ENCODE measurements at regions not wholly inside any gene's neighbourhood (a gene's known extent, or its start where the extent isn't known, plus 50 kb on each side); places are given as distances from the start of the nearest gene placed in this dataset.
"Not testable (repeated sequence)": the region's sequence is repeated elsewhere in the genome, so short reads cannot be mapped to it uniquely, and the experiment has no call there.

- no peak for TF ChIP-seq CTCF (conservative IDR thresholded peaks at IDR 0.05 in 1 of 2, IDR thresholded peaks at IDR 0.05 in 1 of 2; ENCODE audit: low read depth in 1 of 2, low read length in 2 of 2)
- TF ChIP-seq EZH2 (IDR thresholded peaks at IDR 0.05; ENCODE audit: low read length, missing control alignments) = no peak
- Histone ChIP-seq H4K20me1 (ENCODE audit: control insufficient read depth, extremely low read depth, insufficient read depth, low read length) (no peaks in the 10 kb centered on the region), H3K36me3 (ENCODE audit: control insufficient read depth, insufficient read depth, low read length) (no peaks in the 10 kb centered on the region), H3K9ac (ENCODE audit: insufficient read depth, low read length) (no peak overlapping the region), H3K79me2 (ENCODE audit: control insufficient read depth, insufficient read depth, low read length) (no peaks in the 10 kb centered on the region), H3K4me2 (ENCODE audit: extremely low read depth, insufficient read depth, low read length) (no peak overlapping the region), H2AFZ (ENCODE audit: low read length) (no peak overlapping the region), H3K9me3 (ENCODE audit: control insufficient read depth, insufficient read depth, low read depth, low read length) (no peaks in the 10 kb centered on the region), H3K27ac (ENCODE audit: insufficient read depth, low read length) (no peak overlapping the region), H3K4me3 (replicated peaks in 1 of 4; ENCODE audit: control extremely low read depth in 1 of 4, insufficient read depth in 1 of 4, low read depth in 3 of 4, low read length in 4 of 4) (no peak overlapping the region), H3K27me3 (ENCODE audit: control insufficient read depth, insufficient read depth, low read length) (no peaks in the 10 kb centered on the region), H3K4me1 (ENCODE audit: control insufficient read depth, extremely low read depth, insufficient read depth, low read length) (no peaks in the 10 kb centered on the region)
- DNase-seq (ENCODE audit: low read depth in 2 of 2) = no peak
Measured at GRCh38 chr5:174581894-174582293, 142.5 kb upstream of the MSX2 start.

GRCh38 chr5:174583071-174583470 is 141.3 kb upstream of the MSX2 start:
- no peaks in the 10 kb centered on the region for H3K36me3 ChIP-seq (ENCODE audit: control insufficient read depth, insufficient read depth, low read length)
- no peaks in the 10 kb centered on the region for H4K20me1 ChIP-seq (ENCODE audit: control insufficient read depth, extremely low read depth, insufficient read depth, low read length)
- no peak overlapping the region for H3K9ac ChIP-seq (ENCODE audit: insufficient read depth, low read length)
- no peaks in the 10 kb centered on the region for H3K79me2 ChIP-seq (ENCODE audit: control insufficient read depth, insufficient read depth, low read length)
- no peak overlapping the region for H3K4me3 ChIP-seq (replicated peaks in 1 of 4; ENCODE audit: control extremely low read depth in 1 of 4, insufficient read depth in 1 of 4, low read depth in 3 of 4, low read length in 4 of 4)
- no peak overlapping the region for H3K27ac ChIP-seq (ENCODE audit: insufficient read depth, low read length)
- no peaks in the 10 kb centered on the region for H3K4me1 ChIP-seq (ENCODE audit: control insufficient read depth, extremely low read depth, insufficient read depth, low read length)
- H3K27me3 ChIP-seq (ENCODE audit: control insufficient read depth, insufficient read depth, low read length) = no peaks in the 10 kb centered on the region
- no peak overlapping the region for H2AFZ ChIP-seq (ENCODE audit: low read length)
- DNase-seq (ENCODE audit: low read depth in 2 of 2) = no peak
- no peaks in the 10 kb centered on the region for H3K9me3 ChIP-seq (ENCODE audit: control insufficient read depth, insufficient read depth, low read depth, low read length)
- no peak overlapping the region for H3K4me2 ChIP-seq (ENCODE audit: extremely low read depth, insufficient read depth, low read length)
- no peak for TF ChIP-seq CTCF (conservative IDR thresholded peaks at IDR 0.05 in 1 of 2, IDR thresholded peaks at IDR 0.05 in 1 of 2; ENCODE audit: low read depth in 1 of 2, low read length in 2 of 2)

- no peak for TF ChIP-seq CTCF (conservative IDR thresholded peaks at IDR 0.05 in 1 of 2, IDR thresholded peaks at IDR 0.05 in 1 of 2; ENCODE audit: low read depth in 1 of 2, low read length in 2 of 2)
- no peak overlapping the region for H3K4me2 ChIP-seq (ENCODE audit: extremely low read depth, insufficient read depth, low read length)
- no peak overlapping the region for H3K9ac ChIP-seq (ENCODE audit: insufficient read depth, low read length)
- H3K36me3 ChIP-seq (ENCODE audit: control insufficient read depth, insufficient read depth, low read length) = no peaks in the 10 kb centered on the region
- no peaks in the 10 kb centered on the region for H3K27me3 ChIP-seq (ENCODE audit: control insufficient read depth, insufficient read depth, low read length)
- H3K79me2 ChIP-seq (ENCODE audit: control insufficient read depth, insufficient read depth, low read length) = no peaks in the 10 kb centered on the region
- no peak overlapping the region for H2AFZ ChIP-seq (ENCODE audit: low read length)
- H4K20me1 ChIP-seq (ENCODE audit: control insufficient read depth, extremely low read depth, insufficient read depth, low read length) = no peaks in the 10 kb centered on the region
- H3K4me1 ChIP-seq (ENCODE audit: control insufficient read depth, extremely low read depth, insufficient read depth, low read length) = no peaks in the 10 kb centered on the region
- H3K27ac ChIP-seq (ENCODE audit: insufficient read depth, low read length) = no peak overlapping the region
- H3K4me3 ChIP-seq (replicated peaks in 1 of 4; ENCODE audit: control extremely low read depth in 1 of 4, insufficient read depth in 1 of 4, low read depth in 3 of 4, low read length in 4 of 4) = no peak overlapping the region
- H3K9me3 ChIP-seq (ENCODE audit: control insufficient read depth, insufficient read depth, low read depth, low read length) = no peaks in the 10 kb centered on the region
- no peak for DNase-seq (ENCODE audit: low read depth in 2 of 2)
Measured at GRCh38 chr5:174585472-174585871, 138.9 kb upstream of the MSX2 start.

- not testable (repeated sequence) for H3K27ac ChIP-seq (ENCODE audit: insufficient read depth, low read length); H3K4me2 ChIP-seq (ENCODE audit: extremely low read depth, insufficient read depth, low read length); H2AFZ ChIP-seq (ENCODE audit: low read length); H4K20me1 ChIP-seq (ENCODE audit: control insufficient read depth, extremely low read depth, insufficient read depth, low read length); H3K4me3 ChIP-seq (replicated peaks in 1 of 4; ENCODE audit: control extremely low read depth in 1 of 4, insufficient read depth in 1 of 4, low read depth in 3 of 4, low read length in 4 of 4); H3K9ac ChIP-seq (ENCODE audit: insufficient read depth, low read length); H3K4me1 ChIP-seq (ENCODE audit: control insufficient read depth, extremely low read depth, insufficient read depth, low read length); H3K79me2 ChIP-seq (ENCODE audit: control insufficient read depth, insufficient read depth, low read length); H3K36me3 ChIP-seq (ENCODE audit: control insufficient read depth, insufficient read depth, low read length); H3K9me3 ChIP-seq (ENCODE audit: control insufficient read depth, insufficient read depth, low read depth, low read length); H3K27me3 ChIP-seq (ENCODE audit: control insufficient read depth, insufficient read depth, low read length)
- peak in 1 of 2 donors; percentile 34 for DNase-seq (ENCODE audit: low read depth in 2 of 2)
Measured at GRCh38 chr5:174586163-174586562, 138.2 kb upstream of the MSX2 start.
